GM10266 (cell line): ENCODE measurements at regions not wholly inside any gene's neighbourhood (a gene's known extent, or its start where the extent isn't known, plus 50 kb on each side); places are given as distances from the start of the nearest gene placed in this dataset.
A peak's percentile ranks its signal among the peaks of the same experiment; 100 is the strongest.
"Not testable (repeated sequence)": the region's sequence is repeated elsewhere in the genome, so short reads cannot be mapped to it uniquely, and the experiment has no call there.

Source experiments
- DNase-seq: peaks from one replicate; pipeline ENCODE4 v3.0.0; 2012; ENCODE audit errors: extremely low spot score
- CTCF ChIP-seq: IDR thresholded peaks from 2 replicates; pipeline ENCODE4 v1.5.1; 2012; ENCODE audit warnings: mild to moderate bottlenecking, low read depth; ENCODE audit not compliant: control insufficient read depth, insufficient read depth; ENCODE audit errors: missing control alignments

- TF ChIP-seq CTCF: no peak
- no peak for DNase-seq
These were observed 102.7 kb downstream of the TENT5C start for GRCh38 chr1:117708323-117709248.

- no peak for DNase-seq
- no peak for TF ChIP-seq CTCF
These were observed 103.4 kb downstream of the TENT5C start for GRCh38 chr1:117709249-117709691.

- no peak for DNase-seq
- peak; percentile 33 for TF ChIP-seq CTCF
These were observed 104.9 kb downstream of the TENT5C start for GRCh38 chr1:117710710-117711109.

GRCh38 chr1:117712621-117713020 lies 106.8 kb downstream of the TENT5C start:
- TF ChIP-seq CTCF: no peak
- no peak for DNase-seq

GRCh38 chr1:117714546-117714945 lies 108.7 kb downstream of the TENT5C start:
- no peak for DNase-seq
- no peak for TF ChIP-seq CTCF

- DNase-seq: not testable (repeated sequence)
These were observed 110.2 kb downstream of the TENT5C start for GRCh38 chr1:117716030-117716429.

GRCh38 chr1:117717980-117718379 lies 112.1 kb downstream of the TENT5C start:
- DNase-seq: not testable (repeated sequence)

- not testable (repeated sequence) for DNase-seq
These were observed 112.7 kb downstream of the TENT5C start for GRCh38 chr1:117718596-117718995.

GRCh38 chr1:117719004-117719403 lies 113.2 kb downstream of the TENT5C start:
- no peak for TF ChIP-seq CTCF
- no peak for DNase-seq
